ENCODE measurements at regions not wholly inside any gene's neighbourhood (a gene's known extent, or its start where the extent isn't known, plus 50 kb on each side); places are given as distances from the start of the nearest gene placed in this dataset.

- TF ChIP-seq SRF (IDR thresholded peaks at IDR 0.05; ENCODE audit: low read depth, low read length) (no peak), CBX5 (IDR thresholded peaks at IDR 0.05; ENCODE audit: low read depth, low read length) (no peak), SP4 (IDR thresholded peaks at IDR 0.05; ENCODE audit: low read length) (no peak)
These were observed 236.3 kb upstream of the SPRED2 start (continued) for GRCh38 chr2:65668744-65669143.
